HG02981 (cell line): ENCODE measurements at regions not wholly inside any gene's neighbourhood (a gene's known extent, or its start where the extent isn't known, plus 50 kb on each side); places are given as distances from the start of the nearest gene placed in this dataset.
"Not testable (repeated sequence)": the region's sequence is repeated elsewhere in the genome, so short reads cannot be mapped to it uniquely, and the experiment has no call there.

Source experiments
- ATAC-seq: cut with Tn5 transposase; IDR thresholded peaks from one replicate; pipeline ENCODE4 v1.9.1; 2021; ENCODE audit warnings: mild to moderate bottlenecking, moderate library complexity; ENCODE audit not compliant: unreplicated experiment

GRCh38 chr18:79595876-79596374, 83.7 kb upstream of the CTDP1 start:
- no peak for ATAC-seq

GRCh38 chr18:79596446-79597175, 83.0 kb upstream of the CTDP1 start:
- ATAC-seq, result no peak

GRCh38 chr18:79597176-79597830, 82.3 kb upstream of the CTDP1 start:
- ATAC-seq, result no peak

GRCh38 chr18:79597831-79598632, 81.6 kb upstream of the CTDP1 start:
- ATAC-seq, result no peak

GRCh38 chr18:79598633-79599175, 80.9 kb upstream of the CTDP1 start:
- ATAC-seq, result no peak

GRCh38 chr18:79599441-79599931, 80.1 kb upstream of the CTDP1 start:
- ATAC-seq, result no peak

GRCh38 chr18:79600141-79600540, 79.5 kb upstream of the CTDP1 start:
- no peak for ATAC-seq

GRCh38 chr18:79600596-79600995, 79.0 kb upstream of the CTDP1 start:
- ATAC-seq, result no peak

GRCh38 chr18:79601234-79601633, 78.4 kb upstream of the CTDP1 start:
- ATAC-seq, result no peak

- ATAC-seq, result no peak
Observed at GRCh38 chr18:79603321-79604204, 76.0 kb upstream of the CTDP1 start.

- ATAC-seq, result no peak
Observed at GRCh38 chr18:79604205-79604912, 75.2 kb upstream of the CTDP1 start.

GRCh38 chr18:79604913-79605880, 74.4 kb upstream of the CTDP1 start:
- no peak for ATAC-seq

GRCh38 chr18:79606071-79606470, 73.5 kb upstream of the CTDP1 start:
- ATAC-seq, result not testable (repeated sequence)

- no peak for ATAC-seq
Observed at GRCh38 chr18:79606621-79607331, 72.8 kb upstream of the CTDP1 start.

GRCh38 chr18:79607361-79607952, 72.1 kb upstream of the CTDP1 start:
- ATAC-seq, result no peak

GRCh38 chr18:79608069-79608468, 71.5 kb upstream of the CTDP1 start:
- no peak for ATAC-seq

- no peak for ATAC-seq
Observed at GRCh38 chr18:79608535-79608934, 71.1 kb upstream of the CTDP1 start.
